Stomach (tissue), 4 donors: ENCODE measurements at regions not wholly inside any gene's neighbourhood (a gene's known extent, or its start where the extent isn't known, plus 50 kb on each side); places are given as distances from the start of the nearest gene placed in this dataset.

ENCODE experiments used
- CTCF ChIP-seq, 7 experiments: fragments of 450-650 bp in 4 of 7; fragments of 200-600 bp in 3 of 7; sonication (generic) in 3 of 7; IDR thresholded peaks; one replicate each; pipeline ENCODE4 v1.5.1; 2016 to 2019; ENCODE audit warnings: antibody characterized with exemption in 7 of 7, control low read depth in 2 of 7, mild to moderate bottlenecking in 1 of 7
- EP300 ChIP-seq: sonication (generic); formaldehyde crosslinking; IDR thresholded peaks from one replicate; pipeline ENCODE4 v1.6.1; 2017; ENCODE audit warnings: antibody characterized with exemption
- POLR2A ChIP-seq, 4 donors: fragments of 450-650 bp; IDR thresholded peaks; one replicate each; pipeline ENCODE4 v1.6.1; 2016; ENCODE audit warnings: antibody characterized with exemption in 4 of 4, control low read depth in 2 of 4, mild to moderate bottlenecking in 1 of 4, moderate library complexity in 1 of 4
- POLR2AphosphoS5 ChIP-seq, 3 donors: sonication (generic); formaldehyde crosslinking; IDR thresholded peaks; one replicate each; pipeline ENCODE4 v1.6.1; 2016; ENCODE audit warnings: antibody characterized with exemption in 3 of 3

DNA sequence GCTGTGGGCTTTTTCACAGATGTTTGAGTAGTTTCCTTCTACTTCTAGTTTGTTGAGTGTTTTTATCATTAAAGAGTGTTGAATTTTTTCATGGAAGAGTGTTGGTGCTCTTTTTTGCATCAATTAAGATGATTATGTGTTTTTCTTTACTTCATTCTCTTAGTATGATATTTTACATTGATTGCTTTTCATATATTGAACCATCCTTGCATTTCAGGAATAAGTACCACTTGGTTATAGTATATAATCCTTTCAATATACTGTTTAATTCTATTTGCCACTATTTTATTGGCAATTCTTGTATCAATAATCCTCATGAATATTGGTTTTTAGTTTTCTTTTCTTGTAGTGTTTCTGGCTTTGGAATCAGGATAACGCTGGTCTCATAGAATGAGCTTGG lies 113.7 kb upstream of the PRDM1 start:
- no peak for TF ChIP-seq CTCF (IDR thresholded peaks at IDR 0.05)
- no peak for TF ChIP-seq POLR2A (IDR thresholded peaks at IDR 0.05)
- TF ChIP-seq POLR2AphosphoS5 (IDR thresholded peaks at IDR 0.05), result no peak
- TF ChIP-seq EP300, result no peak
